NCI-H345 (cell line): ENCODE measurements at regions not wholly inside any gene's neighbourhood (a gene's known extent, or its start where the extent isn't known, plus 50 kb on each side); places are given as distances from the start of the nearest gene placed in this dataset.
A peak's percentile ranks its signal among the peaks of the same experiment; 100 is the strongest.
"Not testable (repeated sequence)": the region's sequence is repeated elsewhere in the genome, so short reads cannot be mapped to it uniquely, and the experiment has no call there.

Source experiments
- DNase-seq: peaks from one replicate; lab custom pipeline; 2025; lab: John Stamatoyannopoulos, UW

DNA sequence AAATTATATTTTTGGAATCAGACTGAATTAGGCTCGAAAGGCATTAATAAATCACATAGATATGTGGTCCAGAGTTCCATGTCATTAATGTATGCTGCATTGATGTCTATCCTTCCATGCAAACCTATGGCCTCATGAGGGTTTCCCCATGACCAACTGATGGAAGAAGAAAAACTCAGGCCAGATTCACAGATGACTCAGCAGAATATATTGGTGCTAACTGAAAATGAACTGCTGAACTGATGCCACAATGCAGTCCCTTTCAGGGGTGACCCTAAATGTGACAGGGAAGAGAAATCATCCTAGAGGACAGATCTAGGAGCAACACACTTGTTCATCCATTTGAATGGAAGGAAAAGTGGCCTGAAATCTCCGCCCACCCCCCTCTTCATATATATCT lies 110.5 kb upstream of the KCND3 start:
- DNase-seq, result no peak

DNA sequence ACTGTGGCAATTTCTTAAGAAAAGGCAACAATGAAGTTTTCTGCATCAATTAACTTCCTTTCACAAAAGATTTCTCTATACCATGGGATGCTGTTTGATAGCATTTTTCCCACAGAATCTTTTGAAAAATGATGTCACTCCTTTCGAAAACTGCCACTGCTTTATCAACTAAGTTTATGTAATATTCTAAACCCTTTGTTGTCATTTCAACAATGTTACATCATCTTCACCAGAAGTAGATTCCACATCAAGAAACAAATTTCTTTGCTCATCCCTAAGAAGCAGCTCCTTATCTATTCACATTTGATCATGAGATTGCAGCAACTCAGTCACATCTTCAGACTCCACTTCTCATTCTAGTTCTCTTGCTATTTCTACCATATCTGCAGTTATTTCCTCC lies 116.1 kb upstream of the KCND3 start:
- no peak for DNase-seq

DNA sequence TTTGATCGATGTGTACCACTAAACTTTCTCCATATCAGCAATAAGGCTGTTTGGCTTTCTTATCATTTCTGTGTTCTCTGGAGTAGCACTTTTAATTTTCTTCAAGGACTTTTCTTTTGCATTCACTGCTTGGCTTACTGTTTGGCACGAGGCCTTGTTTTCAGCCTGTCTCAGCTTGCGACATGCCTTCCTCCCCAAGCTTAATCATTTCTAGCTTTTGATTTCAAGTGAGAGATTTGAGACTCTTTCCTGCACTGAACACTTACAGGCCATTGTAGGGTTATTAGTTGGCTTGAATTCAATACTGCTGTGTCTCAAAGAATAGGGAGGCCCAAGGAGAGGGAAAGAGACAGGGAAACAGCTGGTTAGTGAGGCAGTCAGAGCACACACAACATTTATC lies 120.6 kb upstream of the KCND3 start:
- no peak for DNase-seq

- DNase-seq, result no peak
Observed at GRCh38 chr1:112111734-112112133, 122.3 kb upstream of the KCND3 start.

DNA sequence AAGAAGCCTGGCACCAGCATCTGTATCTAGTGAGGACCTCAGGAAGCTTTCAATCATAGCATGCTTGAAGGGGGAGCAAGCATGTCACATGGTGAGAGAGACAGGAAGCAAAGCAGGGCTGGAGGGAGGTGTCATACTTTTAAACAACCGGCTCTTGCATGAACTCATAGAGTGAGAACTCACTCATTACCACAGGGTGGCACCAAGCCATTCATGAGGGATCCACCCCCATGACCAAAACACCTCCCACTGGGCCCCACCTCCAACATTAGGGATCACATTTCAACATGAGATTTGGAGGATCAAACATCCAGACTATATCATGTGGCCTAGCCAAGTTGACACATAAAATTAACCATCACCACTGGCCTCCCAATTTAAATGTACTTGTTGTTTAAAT lies 125.1 kb upstream of the KCND3 start:
- no peak for DNase-seq

DNA sequence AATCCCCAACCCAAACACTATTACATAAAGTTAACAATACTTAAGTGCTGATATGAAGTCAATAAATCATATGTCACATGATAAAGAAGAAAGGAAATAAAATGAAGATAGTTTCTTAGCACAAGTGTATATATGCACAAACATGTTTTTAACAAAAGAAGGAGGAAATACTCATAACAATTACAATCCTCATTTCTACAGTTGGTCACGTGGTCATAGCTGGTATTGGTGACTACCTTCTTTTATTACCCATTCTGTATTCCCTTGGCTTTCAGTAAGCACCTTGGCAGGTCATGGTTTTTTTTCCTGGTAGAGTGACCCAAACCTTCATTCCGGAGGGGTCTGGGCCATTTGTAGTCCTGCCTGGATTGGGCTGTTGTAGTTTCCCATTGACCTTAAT lies 137.1 kb upstream of the KCND3 start:
- no peak for DNase-seq

GRCh38 chr1:112127606-112128005 lies 138.1 kb upstream of the KCND3 start:
- DNase-seq, result not testable (repeated sequence)

DNA sequence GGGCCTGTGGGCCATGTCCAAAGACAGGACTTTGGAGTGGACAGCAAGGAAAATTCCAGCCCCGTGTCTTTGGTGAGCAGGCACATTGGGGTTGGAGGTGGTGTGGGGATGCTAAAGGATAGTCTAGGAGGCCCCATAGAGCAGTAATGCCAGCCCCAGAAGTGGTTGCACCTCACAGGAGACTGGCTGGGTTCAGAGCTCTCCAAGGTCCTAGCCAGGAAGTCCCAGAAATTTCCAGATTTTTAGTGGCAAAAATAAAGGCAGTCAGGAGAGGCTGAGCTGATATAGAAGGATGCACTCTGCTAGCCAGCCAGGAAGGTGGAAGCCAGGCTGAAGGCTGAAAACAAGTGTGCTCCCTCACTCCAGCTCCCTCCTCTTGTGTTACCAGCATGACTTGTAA lies 144.0 kb upstream of the KCND3 start:
- no peak for DNase-seq

DNA sequence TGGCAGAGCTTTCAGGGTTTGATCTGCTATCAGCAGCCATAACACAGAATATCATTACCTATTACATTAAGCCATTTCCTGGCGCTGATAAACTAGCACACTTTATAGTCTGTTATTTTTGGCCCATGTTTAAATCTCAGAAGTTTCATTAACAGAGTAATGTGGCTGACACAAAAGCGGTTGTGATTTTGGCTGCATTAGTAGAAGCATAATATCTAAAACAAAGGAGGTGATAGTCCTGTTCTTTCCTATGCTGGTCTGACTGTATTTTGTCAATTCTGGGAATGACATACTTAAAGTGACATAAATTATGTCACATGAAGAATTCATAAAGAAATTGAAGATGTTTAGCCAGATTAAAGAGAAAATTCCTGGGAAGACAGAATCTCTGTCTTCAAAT lies 151.3 kb upstream of the KCND3 start:
- DNase-seq, result no peak

GRCh38 chr1:112141301-112141700 lies 151.8 kb upstream of the KCND3 start:
- no peak for DNase-seq

DNA sequence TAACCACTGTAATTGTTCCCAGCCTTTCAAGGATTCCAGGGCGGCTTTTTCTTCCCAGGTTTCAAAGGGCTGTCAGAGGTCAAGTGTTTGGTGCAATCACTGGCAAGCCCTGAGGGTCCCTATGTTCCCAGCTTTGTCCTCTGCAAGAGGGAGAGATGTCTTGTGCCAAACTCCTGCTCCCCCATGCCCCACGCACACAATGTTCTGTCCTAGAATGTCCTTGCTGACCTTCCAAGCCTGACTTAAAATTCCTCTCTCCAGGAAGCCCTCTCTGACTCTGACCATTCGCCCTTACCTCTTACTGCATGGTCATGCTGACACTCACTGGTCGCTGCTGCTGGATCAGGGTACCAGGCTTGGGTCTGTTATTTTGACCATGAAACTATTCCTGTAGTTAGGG lies 152.5 kb upstream of the KCND3 start:
- DNase-seq, result no peak

DNA sequence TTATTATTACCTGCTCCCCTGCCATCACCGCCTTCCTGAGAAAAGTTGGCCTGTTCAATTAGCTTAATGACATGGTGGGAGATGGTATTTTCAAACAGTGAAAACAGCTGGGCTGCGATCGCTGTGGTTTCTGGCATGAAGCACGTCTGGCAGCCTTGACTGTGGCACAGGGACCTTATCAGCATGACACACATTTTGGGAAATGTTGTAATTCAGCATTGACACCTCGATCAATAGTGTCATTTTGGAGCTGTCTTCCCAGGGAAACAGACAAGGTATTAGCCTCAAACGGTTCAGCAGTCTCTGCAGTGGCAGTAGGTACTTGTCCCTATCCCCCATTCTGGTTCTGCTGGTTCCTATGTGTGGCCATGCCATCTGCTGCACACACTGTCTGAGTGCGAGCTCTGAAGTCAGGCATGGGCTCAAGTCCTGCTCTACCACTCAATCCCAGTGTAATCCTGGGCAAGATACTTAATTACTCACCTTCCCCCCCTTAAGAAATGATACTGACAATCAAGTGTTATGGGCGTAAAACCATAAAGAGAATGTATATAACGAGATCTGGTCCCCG lies 154.5 kb upstream of the KCND3 start:
- no peak for DNase-seq

DNA sequence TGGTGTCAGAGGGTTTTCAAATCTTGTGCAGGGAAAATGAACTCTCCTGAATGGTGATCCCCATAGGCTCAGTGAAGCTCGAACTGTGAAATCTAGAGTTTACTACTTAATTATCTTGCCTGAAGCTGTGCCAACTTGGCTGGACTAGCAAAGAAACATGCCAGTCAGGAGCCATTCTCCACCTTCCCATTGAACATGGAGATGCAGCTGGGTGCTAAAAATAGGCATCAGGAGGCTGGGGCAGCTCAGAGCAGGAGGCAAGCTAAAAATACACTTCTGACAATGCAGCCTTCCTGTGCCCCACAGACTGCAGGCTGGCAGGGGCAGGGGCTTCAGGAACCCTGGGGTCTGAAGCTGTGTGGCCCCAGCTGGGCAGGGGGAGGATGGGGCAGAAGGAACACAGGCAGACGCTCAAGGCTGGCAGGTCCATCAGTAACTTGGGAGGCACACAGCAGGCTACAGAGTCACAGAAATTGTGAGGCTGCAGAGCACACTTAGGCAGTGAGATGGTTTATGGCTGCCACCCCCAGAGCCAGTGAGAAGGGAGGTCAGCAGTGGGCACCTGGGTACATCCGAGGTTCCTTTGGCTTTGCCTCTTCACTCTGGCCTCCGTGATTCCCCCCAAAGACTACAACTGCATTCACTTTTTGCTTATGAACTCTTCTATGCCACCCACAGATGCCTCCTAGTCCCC lies 155.4 kb upstream of the KCND3 start:
- DNase-seq, result peak; percentile 62

GRCh38 chr1:112146201-112146715 lies 156.8 kb upstream of the KCND3 start:
- DNase-seq, result peak; percentile 84

DNA sequence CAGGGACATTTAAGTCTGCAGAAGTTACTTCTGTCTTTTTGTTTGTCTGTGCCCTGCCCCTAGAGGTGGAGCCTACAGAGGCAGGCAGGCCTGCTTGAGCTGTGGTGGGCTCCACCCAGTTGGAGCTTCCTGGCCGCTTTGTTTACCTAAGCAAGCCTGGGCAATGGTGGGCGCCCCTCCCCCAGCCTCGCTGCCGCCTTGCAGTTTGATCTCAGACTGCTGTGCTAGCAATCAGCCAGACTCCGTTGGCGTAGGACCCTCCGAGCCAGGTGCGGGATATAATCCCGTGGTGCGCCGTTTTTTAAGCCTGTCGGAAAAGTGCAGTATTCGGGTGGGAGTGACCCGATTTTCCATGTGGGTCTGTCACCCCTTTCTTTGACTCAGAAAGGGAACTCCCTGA lies 170.7 kb upstream of the KCND3 start:
- not testable (repeated sequence) for DNase-seq

DNA sequence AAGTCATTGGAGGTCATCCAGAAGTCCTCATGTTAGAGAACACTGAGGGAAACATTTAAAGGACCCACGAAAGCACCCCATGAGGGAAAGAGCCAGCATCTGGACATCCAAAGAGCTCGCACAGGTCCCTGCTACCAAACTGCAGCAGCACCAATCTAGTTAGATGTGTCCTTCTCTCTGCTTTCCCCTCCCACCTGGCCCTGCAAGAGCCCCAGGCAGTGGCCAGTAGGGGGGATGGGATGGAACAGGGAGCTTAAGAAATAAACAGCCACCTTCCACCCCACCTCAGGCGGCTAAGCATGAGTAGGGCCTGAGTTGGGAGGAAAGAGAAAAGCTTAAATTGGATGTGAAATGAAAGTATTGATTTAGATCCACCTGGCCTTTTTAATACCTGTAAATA lies 175.9 kb upstream of the KCND3 start:
- no peak for DNase-seq

- no peak for DNase-seq
Observed at GRCh38 chr1:112169517-112169916, 180.0 kb upstream of the KCND3 start.

DNA sequence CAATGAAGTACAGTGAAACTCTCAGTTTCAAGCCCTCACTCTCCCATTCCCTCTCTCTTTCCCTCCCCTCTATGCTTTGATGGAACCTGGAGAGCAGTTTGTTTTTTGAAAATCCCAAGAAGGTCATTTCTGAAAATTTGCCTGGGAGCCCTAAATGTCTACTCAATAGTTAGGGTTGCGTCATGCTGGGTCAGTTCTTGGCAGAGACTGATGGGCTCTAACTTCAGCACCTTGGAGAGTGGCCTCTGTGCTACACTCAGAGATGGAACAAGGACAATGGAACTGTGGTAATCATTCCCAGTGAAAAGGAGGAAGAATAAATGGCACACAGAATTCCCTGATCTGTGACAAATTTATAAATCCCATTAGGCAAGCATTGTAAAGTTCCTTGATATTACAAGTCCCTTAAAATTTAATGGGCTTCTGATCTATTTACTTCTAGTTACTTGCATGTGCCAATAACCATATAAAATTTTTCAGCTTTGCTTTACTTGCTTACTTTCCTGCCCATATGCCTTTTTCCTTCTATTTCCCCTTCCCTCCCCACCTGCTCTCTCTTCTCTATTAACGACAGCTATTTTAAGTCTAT lies 182.9 kb upstream of the KCND3 start:
- no peak for DNase-seq

GRCh38 chr1:112177314-112177713 lies 187.8 kb upstream of the KCND3 start:
- DNase-seq, result no peak

DNA sequence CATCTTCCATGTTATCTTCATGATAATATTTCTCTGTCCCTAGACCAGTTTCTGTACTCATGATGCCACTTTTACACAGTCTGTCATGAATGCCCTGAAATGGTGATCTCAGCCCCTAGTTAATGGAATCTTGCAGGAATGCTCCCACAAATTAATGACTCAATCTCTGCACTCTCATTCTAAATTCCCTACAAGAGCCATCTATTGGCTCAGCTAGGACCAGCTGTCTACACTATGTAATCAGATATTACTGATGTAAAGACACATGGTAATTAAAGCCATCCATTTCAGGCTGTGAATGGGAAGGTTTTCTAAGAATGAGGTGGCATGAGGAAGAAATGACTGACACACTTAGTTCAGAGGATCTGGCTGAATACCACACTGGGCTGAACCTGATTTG lies 199.1 kb upstream of the KCND3 start:
- no peak for DNase-seq

DNA sequence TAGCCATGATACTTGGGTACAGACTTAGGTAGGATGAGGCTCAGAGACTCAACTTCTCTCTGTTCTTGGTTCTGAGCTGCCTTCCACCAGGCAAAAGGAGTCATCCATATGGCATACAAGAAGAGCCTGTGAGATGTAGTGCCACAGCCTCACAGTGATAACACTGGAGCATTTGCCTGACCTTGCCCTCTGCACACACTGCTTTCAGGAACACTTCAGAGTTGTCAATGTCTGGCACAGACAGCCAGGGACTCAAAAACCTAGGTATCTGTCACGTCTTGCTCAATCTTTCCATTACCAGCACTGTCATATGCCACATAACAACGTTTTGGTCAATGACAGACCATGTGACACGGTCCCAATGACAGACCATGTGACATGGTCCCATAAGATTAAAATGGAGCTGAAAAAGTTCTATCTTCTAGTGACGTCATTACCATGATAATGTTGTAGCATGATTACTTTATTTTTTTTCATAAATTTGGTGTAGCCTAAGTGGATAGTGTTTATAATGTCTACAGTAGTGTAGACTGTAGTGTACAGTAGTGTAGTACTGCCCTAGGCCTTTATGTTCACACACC lies 199.9 kb upstream of the CTTNBP2NL start:
- DNase-seq, result no peak

GRCh38 chr1:112196731-112197130 lies 199.3 kb upstream of the CTTNBP2NL start:
- DNase-seq, result no peak

GRCh38 chr1:112209493-112209892 lies 186.5 kb upstream of the CTTNBP2NL start:
- no peak for DNase-seq
